ENCODE measurements at regions not wholly inside any gene's neighbourhood (a gene's known extent, or its start where the extent isn't known, plus 50 kb on each side); places are given as distances from the start of the nearest gene placed in this dataset.

DNA sequence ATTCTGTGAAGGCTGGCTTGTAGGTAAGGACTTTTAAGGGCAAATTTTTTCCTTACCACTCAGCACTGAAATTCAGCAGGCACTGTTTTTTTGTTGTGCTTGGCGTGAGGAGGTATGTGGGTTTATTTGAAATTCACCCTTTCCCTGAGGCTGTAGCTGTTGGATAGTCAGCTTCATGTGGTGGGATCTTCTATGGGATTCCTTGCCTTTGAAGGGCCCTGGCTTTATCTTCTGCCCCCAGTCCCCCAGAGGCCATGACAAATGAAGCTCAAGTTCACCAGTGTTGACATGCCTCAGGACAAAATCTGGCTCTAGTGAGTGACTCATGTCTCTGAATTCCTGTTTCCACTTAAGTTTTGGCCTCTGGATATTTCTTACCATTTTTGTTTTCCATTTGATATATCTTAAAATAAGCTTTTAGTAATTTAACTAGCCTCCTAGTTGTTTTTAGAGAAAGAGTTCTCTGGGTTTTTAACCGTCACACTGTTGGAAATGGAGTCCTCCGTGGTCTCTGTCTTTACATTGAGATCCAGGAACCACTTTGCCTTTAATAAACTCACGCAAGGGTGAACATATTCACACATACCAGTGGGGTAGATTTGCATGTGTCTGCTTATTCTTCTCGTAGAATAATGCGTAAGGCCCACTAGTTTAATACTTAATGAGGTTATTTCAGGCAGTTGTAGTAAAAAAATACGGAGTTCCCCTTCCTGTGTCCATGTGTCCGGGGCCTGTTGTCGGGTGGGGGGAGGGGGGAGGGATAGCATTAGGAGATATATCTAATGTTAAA, 211.1 kb upstream of the FAM98A start (continued):
- TF ChIP-seq PREB (CRISPR knock-in tag; IDR thresholded peaks at IDR 0.05; ENCODE audit: borderline replicate concordance) (no peak), ZNF219 (CRISPR knock-in tag; IDR thresholded peaks at IDR 0.05; ENCODE audit: borderline replicate concordance) (no peak), HMGXB4 (CRISPR knock-in tag; IDR thresholded peaks at IDR 0.05) (no peak), RORB (CRISPR knock-in tag; IDR thresholded peaks at IDR 0.05) (no peak), NR3C1 (CRISPR knock-in tag; conservative IDR thresholded peaks at IDR 0.05; ENCODE audit: low read depth) (no peak)

GRCh38 chr2:33806041-33806440, 206.9 kb upstream of the FAM98A start:
- DNase-seq (ENCODE audit: low spot score) (no peak), ATAC-seq (no peak)
- Mint-ChIP-seq H3K27me3 (ENCODE audit: low read depth) (no peaks in the 10 kb centered on the region), H3K4me3 (no peak overlapping the region), H3K36me3 (no peaks in the 10 kb centered on the region), H3K27ac (no peak overlapping the region), H3K4me1 (0 out of 2 replicates have a peak, but pooled peaks cover 10% of the 10 kb centered on the region), H3K9me3 (no peaks in the 10 kb centered on the region)
- POLR2A ChIA-PET = no interaction called here
- CTCF ChIA-PET = no interaction called here
- TF ChIP-seq, protein P1, sequence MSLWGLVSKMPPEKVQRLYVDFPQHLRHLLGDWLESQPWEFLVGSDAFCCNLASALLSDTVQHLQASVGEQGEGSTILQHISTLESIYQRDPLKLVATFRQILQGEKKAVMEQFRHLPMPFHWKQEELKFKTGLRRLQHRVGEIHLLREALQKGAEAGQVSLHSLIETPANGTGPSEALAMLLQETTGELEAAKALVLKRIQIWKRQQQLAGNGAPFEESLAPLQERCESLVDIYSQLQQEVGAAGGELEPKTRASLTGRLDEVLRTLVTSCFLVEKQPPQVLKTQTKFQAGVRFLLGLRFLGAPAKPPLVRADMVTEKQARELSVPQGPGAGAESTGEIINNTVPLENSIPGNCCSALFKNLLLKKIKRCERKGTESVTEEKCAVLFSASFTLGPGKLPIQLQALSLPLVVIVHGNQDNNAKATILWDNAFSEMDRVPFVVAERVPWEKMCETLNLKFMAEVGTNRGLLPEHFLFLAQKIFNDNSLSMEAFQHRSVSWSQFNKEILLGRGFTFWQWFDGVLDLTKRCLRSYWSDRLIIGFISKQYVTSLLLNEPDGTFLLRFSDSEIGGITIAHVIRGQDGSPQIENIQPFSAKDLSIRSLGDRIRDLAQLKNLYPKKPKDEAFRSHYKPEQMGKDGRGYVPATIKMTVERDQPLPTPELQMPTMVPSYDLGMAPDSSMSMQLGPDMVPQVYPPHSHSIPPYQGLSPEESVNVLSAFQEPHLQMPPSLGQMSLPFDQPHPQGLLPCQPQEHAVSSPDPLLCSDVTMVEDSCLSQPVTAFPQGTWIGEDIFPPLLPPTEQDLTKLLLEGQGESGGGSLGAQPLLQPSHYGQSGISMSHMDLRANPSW (CRISPR knock-in tag; conservative IDR thresholded peaks at IDR 0.05; ENCODE audit: low read depth) = no peak

GRCh38 chr2:33804155-33804554, 205.1 kb upstream of the FAM98A start:
- H3K36me3 Mint-ChIP-seq = no peaks in the 10 kb centered on the region
- no peaks in the 10 kb centered on the region for H3K9me3 Mint-ChIP-seq
- POLR2A ChIA-PET = no interaction called here
- H3K27ac Mint-ChIP-seq = no peak overlapping the region
- no peak for TF ChIP-seq PRRX2 (CRISPR knock-in tag; IDR thresholded peaks at IDR 0.05)
- TF ChIP-seq, protein P1 (CRISPR knock-in tag; conservative IDR thresholded peaks at IDR 0.05; ENCODE audit: low read depth) = no peak
- no peak for TF ChIP-seq ZNF138 (CRISPR knock-in tag; conservative IDR thresholded peaks at IDR 0.05)
- H3K4me1 Mint-ChIP-seq = 0 out of 2 replicates have a peak, but pooled peaks cover 6% of the 10 kb centered on the region
- CTCF ChIA-PET = no interaction called here
- no peaks in the 10 kb centered on the region for H3K27me3 Mint-ChIP-seq (ENCODE audit: low read depth)
- H3K4me3 Mint-ChIP-seq = no peak overlapping the region
- DNase-seq (ENCODE audit: low spot score) = no peak
- ATAC-seq = no peak

- Mint-ChIP-seq H3K4me1 (no peaks in the 10 kb centered on the region), H3K27ac (no peak overlapping the region), H3K4me3 (no peak overlapping the region), H3K9me3 (peaks cover 23% of the 10 kb centered on the region), H3K36me3 (peaks cover 3% of the 10 kb centered on the region), H3K27me3 (ENCODE audit: low read depth) (no peaks in the 10 kb centered on the region)
- ChIA-PET CTCF (no interaction called here), POLR2A (no interaction called here)
- no peak for ATAC-seq
- DNase-seq (ENCODE audit: low spot score) = no peak
- TF ChIP-seq ZBTB21 (CRISPR knock-in tag; IDR thresholded peaks at IDR 0.05; ENCODE audit: borderline replicate concordance) (no peak), MXD4 (CRISPR knock-in tag; IDR thresholded peaks at IDR 0.05; ENCODE audit: borderline replicate concordance) (no peak), CREB1 (CRISPR knock-in tag; IDR thresholded peaks at IDR 0.05) (no peak), NR1H2 (CRISPR knock-in tag; IDR thresholded peaks at IDR 0.05) (no peak), ELF4 (CRISPR knock-in tag; IDR thresholded peaks at IDR 0.05; ENCODE audit: low read depth) (no peak), JUN (CRISPR knock-in tag; IDR thresholded peaks at IDR 0.05) (no peak), TP53 (CRISPR knock-in tag; IDR thresholded peaks at IDR 0.05) (no peak)
- TF ChIP-seq, protein P2, sequence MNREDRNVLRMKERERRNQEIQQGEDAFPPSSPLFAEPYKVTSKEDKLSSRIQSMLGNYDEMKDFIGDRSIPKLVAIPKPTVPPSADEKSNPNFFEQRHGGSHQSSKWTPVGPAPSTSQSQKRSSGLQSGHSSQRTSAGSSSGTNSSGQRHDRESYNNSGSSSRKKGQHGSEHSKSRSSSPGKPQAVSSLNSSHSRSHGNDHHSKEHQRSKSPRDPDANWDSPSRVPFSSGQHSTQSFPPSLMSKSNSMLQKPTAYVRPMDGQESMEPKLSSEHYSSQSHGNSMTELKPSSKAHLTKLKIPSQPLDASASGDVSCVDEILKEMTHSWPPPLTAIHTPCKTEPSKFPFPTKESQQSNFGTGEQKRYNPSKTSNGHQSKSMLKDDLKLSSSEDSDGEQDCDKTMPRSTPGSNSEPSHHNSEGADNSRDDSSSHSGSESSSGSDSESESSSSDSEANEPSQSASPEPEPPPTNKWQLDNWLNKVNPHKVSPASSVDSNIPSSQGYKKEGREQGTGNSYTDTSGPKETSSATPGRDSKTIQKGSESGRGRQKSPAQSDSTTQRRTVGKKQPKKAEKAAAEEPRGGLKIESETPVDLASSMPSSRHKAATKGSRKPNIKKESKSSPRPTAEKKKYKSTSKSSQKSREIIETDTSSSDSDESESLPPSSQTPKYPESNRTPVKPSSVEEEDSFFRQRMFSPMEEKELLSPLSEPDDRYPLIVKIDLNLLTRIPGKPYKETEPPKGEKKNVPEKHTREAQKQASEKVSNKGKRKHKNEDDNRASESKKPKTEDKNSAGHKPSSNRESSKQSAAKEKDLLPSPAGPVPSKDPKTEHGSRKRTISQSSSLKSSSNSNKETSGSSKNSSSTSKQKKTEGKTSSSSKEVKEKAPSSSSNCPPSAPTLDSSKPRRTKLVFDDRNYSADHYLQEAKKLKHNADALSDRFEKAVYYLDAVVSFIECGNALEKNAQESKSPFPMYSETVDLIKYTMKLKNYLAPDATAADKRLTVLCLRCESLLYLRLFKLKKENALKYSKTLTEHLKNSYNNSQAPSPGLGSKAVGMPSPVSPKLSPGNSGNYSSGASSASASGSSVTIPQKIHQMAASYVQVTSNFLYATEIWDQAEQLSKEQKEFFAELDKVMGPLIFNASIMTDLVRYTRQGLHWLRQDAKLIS (CRISPR knock-in tag; IDR thresholded peaks at IDR 0.05; ENCODE audit: borderline replicate concordance) = no peak
- TF ChIP-seq, protein P3, sequence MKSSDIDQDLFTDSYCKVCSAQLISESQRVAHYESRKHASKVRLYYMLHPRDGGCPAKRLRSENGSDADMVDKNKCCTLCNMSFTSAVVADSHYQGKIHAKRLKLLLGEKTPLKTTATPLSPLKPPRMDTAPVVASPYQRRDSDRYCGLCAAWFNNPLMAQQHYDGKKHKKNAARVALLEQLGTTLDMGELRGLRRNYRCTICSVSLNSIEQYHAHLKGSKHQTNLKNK (CRISPR knock-in tag; IDR thresholded peaks at IDR 0.05) = no peak
These were observed 197.4 kb upstream of the FAM98A start for GRCh38 chr2:33796511-33796910.

All from WTC11 (cell line).